ENCODE measurements at regions not wholly inside any gene's neighbourhood (a gene's known extent, or its start where the extent isn't known, plus 50 kb on each side); places are given as distances from the start of the nearest gene placed in this dataset.

GRCh38 chr20:4597215-4597614 lies 89.0 kb upstream of the PRNP start:
- no peak for DNase-seq

- DNase-seq = no peak
Measured at GRCh38 chr20:4593149-4593525, 93.1 kb upstream of the PRNP start.

- peak; percentile 27 to 63 for DNase-seq
Measured at GRCh38 chr20:4592316-4593148, 93.7 kb upstream of the PRNP start.

- no peak for DNase-seq
Measured at GRCh38 chr20:4591975-4592315, 94.3 kb upstream of the PRNP start.

- DNase-seq = no peak
Measured at GRCh38 chr20:4585758-4586157, 100.5 kb upstream of the PRNP start.

GRCh38 chr20:4585104-4585753 lies 101.0 kb upstream of the PRNP start:
- DNase-seq = no peak

GRCh38 chr20:4584510-4584909 lies 101.7 kb upstream of the PRNP start:
- no peak for DNase-seq

- no peak for DNase-seq
Measured at GRCh38 chr20:4581838-4582237, 104.4 kb upstream of the PRNP start.

GRCh38 chr20:4578375-4578774 lies 107.9 kb upstream of the PRNP start:
- DNase-seq = no peak

- DNase-seq = no peak
Measured at GRCh38 chr20:4574356-4574690, 111.9 kb upstream of the PRNP start.

- DNase-seq = no peak
Measured at GRCh38 chr20:4573564-4574355, 112.5 kb upstream of the PRNP start.

GRCh38 chr20:4571759-4572531 lies 114.3 kb upstream of the PRNP start:
- DNase-seq = no peak

- no peak for DNase-seq
Measured at GRCh38 chr20:4569865-4570264, 116.4 kb upstream of the PRNP start.

GRCh38 chr20:4569092-4569491 lies 117.2 kb upstream of the PRNP start:
- DNase-seq = no peak

- no peak for DNase-seq
Measured at GRCh38 chr20:4568361-4568959, 117.8 kb upstream of the PRNP start.

GRCh38 chr20:4567170-4567569 lies 119.1 kb upstream of the PRNP start:
- no peak for DNase-seq

- no peak for DNase-seq
Measured at GRCh38 chr20:4563534-4563933, 122.7 kb upstream of the PRNP start.

- no peak for DNase-seq
Measured at GRCh38 chr20:4563031-4563430, 123.2 kb upstream of the PRNP start.

GRCh38 chr20:4560667-4561066 lies 125.6 kb upstream of the PRNP start:
- DNase-seq = no peak

- no peak for DNase-seq
Measured at GRCh38 chr20:4559906-4560305, 126.3 kb upstream of the PRNP start.

GRCh38 chr20:4559106-4559505 lies 127.2 kb upstream of the PRNP start:
- DNase-seq = no peak

- DNase-seq = no peak
Measured at GRCh38 chr20:4556781-4557180, 129.5 kb upstream of the PRNP start.

Data from stimulated activated CD4-positive, alpha-beta T cell treated with anti-CD3 and anti-CD28 coated beads, Interleukin-4, amount 100 ng/mL, for 4 hours (primary cell).